WI38 (cell line): ENCODE measurements at regions not wholly inside any gene's neighbourhood (a gene's known extent, or its start where the extent isn't known, plus 50 kb on each side); places are given as distances from the start of the nearest gene placed in this dataset.
"Not testable (repeated sequence)": the region's sequence is repeated elsewhere in the genome, so short reads cannot be mapped to it uniquely, and the experiment has no call there.

Experiments used
- H3K4me3 ChIP-seq: 2 replicates; pipeline ENCODE4 v1.5.1; 2011; ENCODE audit warnings: low read depth, mild to moderate bottlenecking, control low read depth, low read length
- CTCF ChIP-seq: IDR thresholded peaks from 2 replicates; pipeline ENCODE4 v1.5.1; 2012; ENCODE audit warnings: low read depth, mild to moderate bottlenecking, control low read depth, low read length

- no peak overlapping the region for H3K4me3 ChIP-seq
- no peak for TF ChIP-seq CTCF
Measured at GRCh38 chr13:89401264-89401675, 1730.1 kb downstream of the SLITRK5 start.

- TF ChIP-seq CTCF = no peak
- H3K4me3 ChIP-seq = no peak overlapping the region
Measured at GRCh38 chr13:89402211-89402610, 1731.0 kb downstream of the SLITRK5 start.

GRCh38 chr13:89406096-89406495 is 1734.9 kb downstream of the SLITRK5 start:
- H3K4me3 ChIP-seq = not testable (repeated sequence)

- TF ChIP-seq CTCF = no peak
- no peak overlapping the region for H3K4me3 ChIP-seq
Measured at GRCh38 chr13:89407357-89407756, 1736.2 kb downstream of the SLITRK5 start.

GRCh38 chr13:89432997-89433396 is 1761.8 kb downstream of the SLITRK5 start:
- no peak for TF ChIP-seq CTCF
- H3K4me3 ChIP-seq = no peak overlapping the region

- not testable (repeated sequence) for H3K4me3 ChIP-seq
Measured at GRCh38 chr13:89434624-89435023, 1763.5 kb downstream of the SLITRK5 start.

- no peak overlapping the region for H3K4me3 ChIP-seq
Measured at GRCh38 chr13:89454681-89455080, 1783.5 kb downstream of the SLITRK5 start.

GRCh38 chr13:89455225-89455624 is 1784.1 kb downstream of the SLITRK5 start:
- TF ChIP-seq CTCF = no peak
- no peak overlapping the region for H3K4me3 ChIP-seq

More at GRCh38 chr13:89454681-89455080, 1783.5 kb downstream of the SLITRK5 start:
- no peak for TF ChIP-seq CTCF
